IMR-90 (cell line): ENCODE measurements at regions not wholly inside any gene's neighbourhood (a gene's known extent, or its start where the extent isn't known, plus 50 kb on each side); places are given as distances from the start of the nearest gene placed in this dataset.

Source experiments
- ATAC-seq: fragments of 200-7000 bp; cut with Tn5 transposase; 2 replicates; pipeline ENCODE4 v1.9.1; 2020; ENCODE audit warnings: low read depth, mild to moderate bottlenecking, moderate library complexity
- BruUV-seq: library from RNA; stranded (reverse); fragments of 400-500 nt; replicated peaks from 2 replicates; lab custom pipeline; 2021; lab: Mats Ljungman, UMichigan
- CTCF ChIA-PET: fragments of 300-600 bp; formaldehyde crosslinking; extraction: SDS; loops from one replicate; lab custom pipeline; 2021; ENCODE audit warnings: antibody characterized with exemption; lab: Yijun Ruan, JAX
- POLR2A ChIA-PET: fragments of 300-600 bp; sonication (Branson Sonifier 250); formaldehyde crosslinking; loops from one replicate; lab custom pipeline; 2022; ENCODE audit warnings: antibody characterized with exemption; ENCODE audit not compliant: unreplicated experiment; lab: Charles Lee
- DNase-seq: peaks from one replicate; pipeline ENCODE4 v3.0.0; 2013
- H2AFZ ChIP-seq: replicated peaks from 2 replicates; pipeline ENCODE3; 2013; ENCODE audit warnings: low read length, mild to moderate bottlenecking; ENCODE audit not compliant: poor library complexity
- H2AK5ac ChIP-seq: 2 replicates; pipeline ENCODE4 v1.6.1; 2013; ENCODE audit warnings: low read depth, low read length, inconsistent platforms
- H2AK9ac ChIP-seq: replicated peaks from 2 replicates; pipeline ENCODE3; 2013; ENCODE audit warnings: mild to moderate bottlenecking, low read depth, low read length, moderate library complexity; ENCODE audit not compliant: poor library complexity
- H2BK120ac ChIP-seq: 2 replicates; pipeline ENCODE4 v1.6.1; 2013; ENCODE audit warnings: low read depth, low read length, inconsistent platforms
- H2BK15ac ChIP-seq: 3 replicates; pipeline ENCODE4 v1.6.1; 2013; ENCODE audit warnings: low read depth, low read length, inconsistent platforms
- H2BK20ac ChIP-seq: 2 replicates; pipeline ENCODE4 v1.6.1; 2013; ENCODE audit warnings: low read depth, mild to moderate bottlenecking, inconsistent platforms, low read length, moderate library complexity
- H2BK5ac ChIP-seq: 2 replicates; pipeline ENCODE4 v1.6.1; 2013; ENCODE audit warnings: mild to moderate bottlenecking, low read depth, low read length, inconsistent platforms; ENCODE audit not compliant: poor library complexity, severe bottlenecking
- H3K14ac ChIP-seq: replicated peaks from 2 replicates; pipeline ENCODE4 v1.6.1; 2013; ENCODE audit warnings: low read depth, low read length, inconsistent platforms
- H3K18ac ChIP-seq: 2 replicates; pipeline ENCODE4 v1.6.1; 2013; ENCODE audit warnings: low read depth, low read length, control low read depth
- H3K23ac ChIP-seq: 2 replicates; pipeline ENCODE4 v1.6.1; 2013; ENCODE audit warnings: low read depth, low read length, inconsistent platforms
- H3K27ac ChIP-seq: 2 replicates; pipeline ENCODE4 v1.5.1; 2013; ENCODE audit warnings: mild to moderate bottlenecking, control low read depth, low read length; ENCODE audit not compliant: insufficient read depth
- H3K27me3 ChIP-seq: 2 replicates; pipeline ENCODE4 v1.6.1; 2013; ENCODE audit warnings: low read length; ENCODE audit not compliant: control insufficient read depth, insufficient read depth
- H3K36me3 ChIP-seq: 2 replicates; pipeline ENCODE4 v1.6.1; 2013; ENCODE audit warnings: low read length, mixed read lengths; ENCODE audit not compliant: control insufficient read depth, insufficient read depth
- H3K4ac ChIP-seq: 2 replicates; pipeline ENCODE4 v1.6.1; 2013; ENCODE audit warnings: low read depth, low read length, inconsistent platforms
- H3K4me1 ChIP-seq: 2 replicates; pipeline ENCODE4 v1.6.1; 2013; ENCODE audit warnings: low read length, mixed read lengths; ENCODE audit not compliant: control insufficient read depth, insufficient read depth
- H3K4me2 ChIP-seq: 2 replicates; pipeline ENCODE4 v1.6.1; 2013; ENCODE audit warnings: low read depth, mild to moderate bottlenecking, control low read depth, low read length, moderate library complexity
- H3K4me3 ChIP-seq: 2 replicates; pipeline ENCODE4 v1.5.1; 2013; ENCODE audit warnings: low read depth, mild to moderate bottlenecking, control low read depth, low read length, moderate library complexity; ENCODE audit not compliant: insufficient read depth
- H3K56ac ChIP-seq: 2 replicates; pipeline ENCODE4 v1.6.1; 2013; ENCODE audit warnings: low read length, inconsistent platforms; ENCODE audit not compliant: insufficient read depth; ENCODE audit errors: extremely low read depth
- H3K79me1 ChIP-seq, 2 experiments: 2 replicates each; pipeline ENCODE4 v1.6.1; 2013; ENCODE audit warnings: low read length in 2 of 2, inconsistent platforms in 1 of 2, low read depth in 1 of 2
- H3K9ac ChIP-seq: 2 replicates; pipeline ENCODE4 v1.6.1; 2013; ENCODE audit warnings: low read depth, low read length, control low read depth
- H3K9me1 ChIP-seq: 2 replicates; pipeline ENCODE4 v1.6.1; 2013; ENCODE audit warnings: low read length, inconsistent platforms; ENCODE audit not compliant: insufficient read depth
- H3K9me3 ChIP-seq: 2 replicates; pipeline ENCODE4 v1.6.1; 2013; ENCODE audit warnings: low read length; ENCODE audit not compliant: control insufficient read depth, insufficient read depth
- H4K20me1 ChIP-seq: 2 replicates; pipeline ENCODE4 v1.6.1; 2013; ENCODE audit warnings: low read length, inconsistent platforms; ENCODE audit not compliant: insufficient read depth
- H4K5ac ChIP-seq: 2 replicates; pipeline ENCODE4 v1.6.1; 2013; ENCODE audit warnings: mild to moderate bottlenecking, low read depth, low read length, control low read depth
- H4K8ac ChIP-seq, 2 experiments: 2 replicates each; pipeline ENCODE4 v1.6.1; 2013; ENCODE audit warnings: low read depth in 2 of 2, low read length in 2 of 2, control low read depth in 1 of 2, inconsistent platforms in 1 of 2
- H4K91ac ChIP-seq: 2 replicates; pipeline ENCODE4 v1.6.1; 2013; ENCODE audit warnings: low read depth, low read length, inconsistent platforms; ENCODE audit not compliant: insufficient read depth
- BHLHE40 ChIP-seq: fragments of 150-350 bp; IDR thresholded peaks from 2 replicates; pipeline ENCODE4 v1.6.1; 2016; ENCODE audit warnings: mild to moderate bottlenecking, low read depth, low read length
- CTCF ChIP-seq: conservative IDR thresholded peaks from 2 replicates; pipeline ENCODE4 v1.5.1; 2012; ENCODE audit warnings: mild to moderate bottlenecking, low read depth, low read length, improper control_type of control experiment
- ELK1 ChIP-seq: fragments of 150-350 bp; IDR thresholded peaks from 2 replicates; pipeline ENCODE4 v1.6.1; 2016; ENCODE audit warnings: low read depth, mild to moderate bottlenecking, low read length, moderate library complexity, borderline replicate concordance
- FOS ChIP-seq: fragments of 150-350 bp; IDR thresholded peaks from 2 replicates; pipeline ENCODE4 v1.6.1; 2016; ENCODE audit warnings: low read depth, low read length
- MXI1 ChIP-seq: IDR thresholded peaks from 2 replicates; pipeline ENCODE4 v1.6.1; 2012; ENCODE audit warnings: low read depth, mild to moderate bottlenecking, low read length, moderate library complexity, borderline replicate concordance
- NFE2L2 ChIP-seq: fragments of 150-350 bp; IDR thresholded peaks from 2 replicates; pipeline ENCODE4 v1.6.1; 2016; ENCODE audit warnings: low read depth, mild to moderate bottlenecking, low read length
- RCOR1 ChIP-seq: IDR thresholded peaks from 2 replicates; pipeline ENCODE4 v1.6.1; 2012; ENCODE audit warnings: mild to moderate bottlenecking, low read length, improper control_type of control experiment; ENCODE audit not compliant: insufficient replicate concordance
- RFX5 ChIP-seq: IDR thresholded peaks from 2 replicates; pipeline ENCODE4 v1.8.0; 2012; ENCODE audit warnings: low read depth, mild to moderate bottlenecking, low read length, moderate library complexity
- USF2 ChIP-seq: fragments of 150-350 bp; IDR thresholded peaks from 2 replicates; pipeline ENCODE4 v1.6.1; 2017; ENCODE audit warnings: mild to moderate bottlenecking, antibody characterized with exemption, low read length, low read depth
- WGBS, 2 experiments: methylation state at CpG; one replicate each; pipeline versions ENCODE4 v1.1.5 to v1.1.7; 2013; ENCODE audit warnings: missing lambda C conversion rate in 2 of 2; ENCODE audit not compliant: insufficient read length in 1 of 2; ENCODE audit errors: extremely low coverage in 2 of 2; 5-methylcytosine and 5-hydroxymethylcytosine counted together
- dilution Hi-C: fragments of 300-500 bp; cut with HindIII; formaldehyde crosslinking; loops from one replicate; pipeline ENCODE4 v1.14.3; 2018; ENCODE audit warnings: low sequenced_read_pairs; ENCODE audit not compliant: unreplicated experiment
- in situ Hi-C: fragments of 300-500 bp; cut with MboI; formaldehyde crosslinking; loops from 3 replicates; pipeline ENCODE4 v1.14.3; 2019; ENCODE audit warnings: low sequenced_read_pairs, inconsistent platforms, mixed read lengths
- intact Hi-C: fragments of 100-400 bp; cut with micrococcal nuclease; formaldehyde crosslinking; loops from 2 replicates; pipeline ENCODE4 v1.10.0; 2022

GRCh38 chr4:15253349-15253748, 174.5 kb upstream of the C1QTNF7 start:
- CTCF ChIA-PET = no interaction called here

More at GRCh38 chr4:15253349-15253748, 174.5 kb upstream of the C1QTNF7 start:
- H2AK9ac ChIP-seq = no peak overlapping the region
- no peak overlapping the region for H3K27ac ChIP-seq
- WGBS, 2 experiments = no CpG with 5 or more reads among the region's 4 CpGs
- no peak overlapping the region for H3K18ac ChIP-seq
- no TSS peak for BruUV-seq
- in situ Hi-C loops = no loop called here
- no peak overlapping the region for H2BK20ac ChIP-seq
- no peaks in the 10 kb centered on the region for H4K20me1 ChIP-seq
- POLR2A ChIA-PET = no interaction called here
- no peak overlapping the region for H4K91ac ChIP-seq
- intact Hi-C loops = no loop called here
- H3K4me2 ChIP-seq = no peak overlapping the region
- H3K4me3 ChIP-seq = no peak overlapping the region
- H3K9me3 ChIP-seq = no peaks in the 10 kb centered on the region
- no peak overlapping the region for H2AK5ac ChIP-seq
- no peak overlapping the region for H2AFZ ChIP-seq
- H3K36me3 ChIP-seq = no peaks in the 10 kb centered on the region
- H3K4ac ChIP-seq = no peak overlapping the region
- no peaks in the 10 kb centered on the region for H3K79me1 ChIP-seq
- H3K14ac ChIP-seq = no peak overlapping the region
- no peak for ATAC-seq
- DNase-seq = no peak
- H2BK15ac ChIP-seq = no peak overlapping the region
- no peak overlapping the region for H2BK5ac ChIP-seq
- no peak overlapping the region for H3K56ac ChIP-seq
- no peak for TF ChIP-seq FOS
- no peak for TF ChIP-seq ELK1
- no peak for TF ChIP-seq MXI1
- TF ChIP-seq RFX5 = no peak
- TF ChIP-seq USF2 = no peak
- no peak for TF ChIP-seq RCOR1
- no peak for TF ChIP-seq CTCF
- no peak for TF ChIP-seq NFE2L2
- TF ChIP-seq BHLHE40 = no peak
- no peak overlapping the region for H3K9ac ChIP-seq
- dilution Hi-C loops = no loop called here
- no peak overlapping the region for H2BK120ac ChIP-seq
- peaks cover 4% of the 10 kb centered on the region; the same call in 1 of the 2 replicates for H3K27me3 ChIP-seq
- H3K23ac ChIP-seq = no peak overlapping the region
- H3K9me1 ChIP-seq = no peaks in the 10 kb centered on the region
- no peaks in the 10 kb centered on the region for H3K4me1 ChIP-seq
- H4K8ac ChIP-seq = no peak overlapping the region
- no peak overlapping the region for H4K5ac ChIP-seq
